GM12878 (cell line): ENCODE measurements at regions not wholly inside any gene's neighbourhood (a gene's known extent, or its start where the extent isn't known, plus 50 kb on each side); places are given as distances from the start of the nearest gene placed in this dataset.

ENCODE experiments used
- ATAC-seq: fragments of 200-7000 bp; cut with Tn5 transposase; 3 replicates; pipeline ENCODE4 v1.9.1; 2020; ENCODE audit warnings: mild to moderate bottlenecking, moderate library complexity
- BruUV-seq: library from RNA; stranded (reverse); fragments of 400-500 nt; replicated peaks from 2 replicates; lab custom pipeline; 2021; lab: Mats Ljungman, UMichigan
- CTCF ChIA-PET: fragments of 300-600 bp; sonication (Branson Sonifier 250); formaldehyde crosslinking; extraction: SDS; loops from one replicate; lab custom pipeline; 2021; ENCODE audit warnings: inconsistent platforms; lab: Yijun Ruan, JAX
- POLR2A ChIA-PET: fragments of 350-600 bp; formaldehyde crosslinking; extraction: SDS; loops from one replicate; lab custom pipeline; 2021; ENCODE audit warnings: inconsistent platforms; lab: Charles Lee
- RAD21 ChIA-PET: fragments of 300-600 bp; sonication (Branson Sonifier 250); formaldehyde crosslinking; loops from one replicate; lab custom pipeline; 2023; ENCODE audit warnings: antibody characterized with exemption; ENCODE audit not compliant: unreplicated experiment; lab: Charles Lee
- SMC1A ChIA-PET: fragments of 300-600 bp; sonication (Branson Sonifier 250); formaldehyde crosslinking; loops from one replicate; lab custom pipeline; 2023; ENCODE audit not compliant: unreplicated experiment, uncharacterized antibody; lab: Charles Lee
- DNase-seq: peaks from one replicate; pipeline ENCODE4 v3.0.0-alpha.2; 2011; ENCODE audit warnings: low read depth, low spot score
- FAIRE-seq: peaks from 3 replicates; lab custom pipeline; 2011; peaks lifted over from hg19 to GRCh38; lab: Jason Lieb, UNC
- H2AFZ ChIP-seq: 2 replicates; pipeline ENCODE4 v1.6.0; 2011; ENCODE audit warnings: low read depth, low read length, control low read depth; ENCODE audit not compliant: control insufficient read depth
- H3K27ac ChIP-seq: 2 replicates; pipeline ENCODE4 v1.5.1; 2011; ENCODE audit warnings: control low read depth; ENCODE audit not compliant: control insufficient read depth, insufficient read depth
- H3K27me3 ChIP-seq, 2 experiments: replicated peaks in 1 of 2; 2 replicates each; pipeline versions ENCODE4 v1.6.0 to v1.6.1; 2011; ENCODE audit warnings: low read length in 1 of 2; ENCODE audit not compliant: control insufficient read depth in 2 of 2, insufficient read depth in 2 of 2
- H3K36me3 ChIP-seq, 2 experiments: 2 replicates each; pipeline ENCODE4 v1.5.1; 2011; ENCODE audit warnings: low read length in 1 of 2; ENCODE audit not compliant: control insufficient read depth in 2 of 2, insufficient read depth in 2 of 2
- H3K4me1 ChIP-seq: 2 replicates; pipeline ENCODE4 v1.6.1; 2011; ENCODE audit warnings: mild to moderate bottlenecking, low read length, moderate library complexity, mixed read lengths; ENCODE audit not compliant: control insufficient read depth, insufficient read depth
- H3K4me2 ChIP-seq: 2 replicates; pipeline ENCODE4 v1.6.0; 2011; ENCODE audit warnings: control low read depth; ENCODE audit not compliant: control insufficient read depth, insufficient read depth
- H3K4me3 ChIP-seq: fragments of 200-600 bp; sonication (generic); 2 replicates; pipeline ENCODE4 v1.5.1; 2016
- H3K79me2 ChIP-seq: 2 replicates; pipeline ENCODE4 v1.6.0; 2011; ENCODE audit warnings: low read length; ENCODE audit not compliant: control insufficient read depth, insufficient read depth
- H3K9ac ChIP-seq: 2 replicates; pipeline ENCODE4 v1.8.0; 2011; ENCODE audit warnings: low read length, control low read depth, mixed read lengths; ENCODE audit not compliant: control insufficient read depth, insufficient read depth
- H3K9me3 ChIP-seq: replicated peaks from 3 replicates; pipeline ENCODE4 v1.5.1; 2011; ENCODE audit warnings: mild to moderate bottlenecking, low read length; ENCODE audit not compliant: control insufficient read depth, insufficient read depth
- H4K20me1 ChIP-seq: 2 replicates; pipeline ENCODE4 v1.6.0; 2011; ENCODE audit not compliant: control insufficient read depth, insufficient read depth
- NKRF ChIP-seq: fragments of 450-650 bp; conservative IDR thresholded peaks from 2 replicates; pipeline ENCODE4 v1.6.1; 2017; ENCODE audit warnings: mild to moderate bottlenecking, moderate library complexity
- POU2F2 ChIP-seq: IDR thresholded peaks from 3 replicates; pipeline ENCODE4 v1.6.1; 2011; ENCODE audit warnings: low read depth, mild to moderate bottlenecking, low read length, borderline replicate concordance
- RB1 ChIP-seq: fragments of 450-650 bp; formaldehyde crosslinking; IDR thresholded peaks from 2 replicates; pipeline ENCODE4 v1.6.1; 2017; ENCODE audit warnings: mild to moderate bottlenecking, borderline replicate concordance
- SMARCA5 ChIP-seq: fragments of 450-650 bp; IDR thresholded peaks from 2 replicates; pipeline ENCODE4 v1.6.1; 2017; ENCODE audit warnings: mild to moderate bottlenecking
- ZSCAN29 ChIP-seq: fragments of 450-650 bp; IDR thresholded peaks from 2 replicates; pipeline ENCODE4 v1.6.1; 2017; ENCODE audit warnings: mild to moderate bottlenecking, moderate library complexity
- WGBS: methylation state at CpG from one replicate; pipeline ENCODE4 v1.1.6; 2016; ENCODE audit warnings: low lambda C conversion rate; ENCODE audit not compliant: insufficient replicate concordance, insufficient coverage; ENCODE audit errors: missing lambda C conversion rate; 5-methylcytosine and 5-hydroxymethylcytosine counted together
- in situ Hi-C: fragments of 300-500 bp; cut with MboI; formaldehyde crosslinking; loops from 9 replicates; pipeline ENCODE4 v1.14.3; 2018; ENCODE audit warnings: mixed read lengths
- intact Hi-C: fragments of 100-400 bp; cut with micrococcal nuclease; formaldehyde crosslinking; loops from one replicate; pipeline ENCODE4 v1.14.2; 2022; ENCODE audit not compliant: unreplicated experiment

DNA sequence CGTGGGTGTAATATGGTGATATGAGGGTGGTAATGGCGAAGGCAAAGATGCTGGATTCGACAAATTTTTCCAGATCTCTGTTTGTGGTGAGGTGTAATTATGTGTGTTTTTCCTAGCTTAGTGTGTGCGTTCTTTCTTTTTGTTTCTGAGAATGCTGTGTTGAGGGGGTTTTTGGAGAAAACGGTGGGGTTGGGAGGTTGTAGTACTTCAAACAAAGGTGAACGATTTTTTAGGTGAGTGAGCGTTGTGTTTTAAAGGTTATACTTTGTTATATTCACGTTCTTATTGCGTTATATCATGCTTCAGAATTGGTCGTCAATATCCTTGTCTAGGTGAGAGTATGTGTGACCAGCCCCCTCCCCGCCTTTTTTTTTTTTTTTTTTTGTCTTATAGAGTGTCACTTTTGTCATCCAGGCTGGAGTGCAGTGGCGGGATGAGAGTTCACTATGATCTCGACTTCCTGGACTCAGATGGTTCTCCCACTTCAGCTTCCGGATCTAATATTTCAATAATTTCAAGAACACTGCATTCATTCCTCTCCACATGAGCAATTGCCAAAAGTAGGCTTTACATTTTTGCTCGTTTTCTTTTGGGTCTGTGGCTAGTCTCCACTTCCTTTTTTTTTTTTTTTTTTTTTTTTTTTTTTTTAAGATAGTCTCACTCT, 82.2 kb upstream of the RNU2-1 start:
- in situ Hi-C loops: loop anchor here (10.0 kb wide), 1 partner anchor 101 kb away; the partner anchor contains the start of gene TMEM106A
- H3K79me2 ChIP-seq: no peaks in the 10 kb centered on the region
- H3K4me1 ChIP-seq: peaks cover 5% of the 10 kb centered on the region; the same call in 1 of the 2 replicates
- ChIA-PET SMC1A (interaction anchor here (0.8 to 1.5 kb wide), 7 partner anchors 10 to 318 kb away, joined by 3 to 12 read pairs (median 4); partner anchors contain the start of genes IFI35, RPL27 and TMEM106A), POLR2A (interaction anchor here (0.5 to 3.8 kb wide), 7 partner anchors 45 to 967 kb away, joined by 3 to 31 read pairs (median 3); partner anchors contain the start of gene TMEM106A), CTCF (interaction anchor here (0.5 to 2.0 kb wide), 8 partner anchors 19 to 310 kb away, joined by 3 to 10 read pairs (median 5); partner anchors contain the start of genes DHX8, IFI35, NBR1 and TMEM106A), RAD21 (interaction anchor here (0.7 to 1.9 kb wide), 6 partner anchors 18 to 144 kb away, joined by 3 to 15 read pairs (median 6); partner anchors contain the start of genes NBR1 and TMEM106A)
- TF ChIP-seq SMARCA5: no peak
- no peak for TF ChIP-seq ZSCAN29
- no peak for TF ChIP-seq NKRF
- TF ChIP-seq POU2F2: no peak
- no peak for TF ChIP-seq RB1
- no peaks in the 10 kb centered on the region for H3K27me3 ChIP-seq
- no peak overlapping the region for H3K27ac ChIP-seq
- FAIRE-seq: no peak
- no peak overlapping the region for H3K4me2 ChIP-seq
- H3K9me3 ChIP-seq: peaks cover 7% of the 10 kb centered on the region; the same call in 2 of the 3 replicates
- no peak overlapping the region for H3K4me3 ChIP-seq
- no peak overlapping the region for H3K9ac ChIP-seq
- BruUV-seq: TSS peak; percentile 100
- H4K20me1 ChIP-seq: no peaks in the 10 kb centered on the region
- intact Hi-C loops: loop anchor here (1.0 kb wide), 1 partner anchor 45 kb away; no protein-coding TSS in a partner anchor
- no peaks in the 10 kb centered on the region for H3K36me3 ChIP-seq
- no peak overlapping the region for H2AFZ ChIP-seq
- no peak for ATAC-seq
- DNase-seq: no peak
- WGBS: 2% methylated on average over 14 of the region's 15 CpGs
